ENCODE measurements at regions not wholly inside any gene's neighbourhood (a gene's known extent, or its start where the extent isn't known, plus 50 kb on each side); places are given as distances from the start of the nearest gene placed in this dataset.

DNA sequence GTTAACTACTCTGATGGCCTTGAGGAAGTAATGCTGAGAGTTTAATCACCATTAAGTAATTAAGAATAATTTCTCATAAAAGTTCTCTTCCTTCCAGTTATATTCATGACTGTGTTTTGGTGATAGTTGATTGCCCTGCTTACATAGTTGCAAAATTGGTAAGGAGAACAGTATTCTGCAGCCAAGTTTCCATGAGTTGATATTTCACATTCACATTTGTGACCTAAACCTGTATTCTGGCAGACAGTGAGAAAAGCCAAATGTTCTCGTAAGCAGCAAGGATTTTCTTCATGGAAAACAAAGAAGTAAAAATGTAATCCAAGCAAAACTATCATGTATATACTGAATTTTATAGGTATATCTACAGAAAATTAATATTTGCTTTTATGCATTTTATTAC is 187.8 kb upstream of the NUDT6 start:
- intact Hi-C loops (cut with DNase I): no loop called here
- DNase-seq: no peak
- Histone ChIP-seq H3K36me3 (replicated peaks in 1 of 2) (no peaks in the 10 kb centered on the region), H3K4me1 (replicated peaks in 1 of 2) (peaks cover 0 to 7% of the 10 kb centered on the region in 2 donors), H3K9me3 (replicated peaks in 1 of 3) (no peaks in the 10 kb centered on the region), H3K27me3 (no peaks in the 10 kb centered on the region), H3K27ac (no peak overlapping the region), H3K4me3 (no peak overlapping the region)
- 66 to 72% (median 71%) methylated on average over 1 of the region's 1 CpG for WGBS, 4 donors
- TF ChIP-seq, protein P1, sequence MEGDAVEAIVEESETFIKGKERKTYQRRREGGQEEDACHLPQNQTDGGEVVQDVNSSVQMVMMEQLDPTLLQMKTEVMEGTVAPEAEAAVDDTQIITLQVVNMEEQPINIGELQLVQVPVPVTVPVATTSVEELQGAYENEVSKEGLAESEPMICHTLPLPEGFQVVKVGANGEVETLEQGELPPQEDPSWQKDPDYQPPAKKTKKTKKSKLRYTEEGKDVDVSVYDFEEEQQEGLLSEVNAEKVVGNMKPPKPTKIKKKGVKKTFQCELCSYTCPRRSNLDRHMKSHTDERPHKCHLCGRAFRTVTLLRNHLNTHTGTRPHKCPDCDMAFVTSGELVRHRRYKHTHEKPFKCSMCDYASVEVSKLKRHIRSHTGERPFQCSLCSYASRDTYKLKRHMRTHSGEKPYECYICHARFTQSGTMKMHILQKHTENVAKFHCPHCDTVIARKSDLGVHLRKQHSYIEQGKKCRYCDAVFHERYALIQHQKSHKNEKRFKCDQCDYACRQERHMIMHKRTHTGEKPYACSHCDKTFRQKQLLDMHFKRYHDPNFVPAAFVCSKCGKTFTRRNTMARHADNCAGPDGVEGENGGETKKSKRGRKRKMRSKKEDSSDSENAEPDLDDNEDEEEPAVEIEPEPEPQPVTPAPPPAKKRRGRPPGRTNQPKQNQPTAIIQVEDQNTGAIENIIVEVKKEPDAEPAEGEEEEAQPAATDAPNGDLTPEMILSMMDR (IDR thresholded peaks at IDR 0.05): no peak
- no peak for TF ChIP-seq POLR2A (IDR thresholded peaks at IDR 0.05)

DNA sequence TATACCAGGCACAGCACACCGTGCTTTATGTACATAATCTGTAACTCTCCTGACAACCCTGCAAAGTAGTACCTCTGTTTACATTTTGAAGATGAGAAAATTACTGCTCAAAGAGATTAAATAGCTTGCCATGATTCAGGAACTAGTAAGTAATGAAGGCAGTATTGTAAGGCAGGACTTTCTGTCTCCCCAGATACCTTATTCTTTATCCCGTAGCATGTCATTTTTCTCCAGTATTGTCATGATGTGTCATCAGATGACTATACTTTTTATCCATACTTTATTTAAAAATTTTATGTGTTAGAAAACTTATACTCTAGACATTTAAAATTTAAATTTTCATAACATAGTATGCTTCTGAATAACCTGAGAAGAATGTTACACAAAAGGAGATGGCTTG is 188.3 kb upstream of the NUDT6 start:
- DNase-seq: no peak
- intact Hi-C loops (cut with DNase I): no loop called here
- H3K27ac ChIP-seq: no peak overlapping the region

DNA sequence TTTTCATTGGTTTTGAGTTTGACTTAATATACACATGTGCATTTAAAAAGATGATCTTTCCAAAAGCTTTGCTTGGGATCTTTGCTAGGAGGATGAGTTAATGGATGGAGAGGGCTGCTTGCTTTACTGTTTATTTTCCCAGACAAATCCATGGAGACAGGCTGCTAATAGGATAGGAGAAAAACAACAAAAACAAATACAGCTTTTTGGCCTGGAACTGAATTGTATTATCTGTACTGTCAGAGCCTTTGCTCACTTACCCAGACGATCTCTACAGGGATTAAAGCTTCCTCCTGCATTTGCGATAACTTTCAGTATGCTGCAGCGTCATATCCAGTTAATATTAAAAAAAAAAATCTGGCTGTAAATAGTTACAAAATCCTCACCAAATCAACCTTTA is 190.8 kb upstream of the NUDT6 start:
- Histone ChIP-seq H3K36me3 (replicated peaks in 1 of 2) (no peaks in the 10 kb centered on the region), H3K4me1 (replicated peaks in 1 of 2) (peaks cover 0 to 11% of the 10 kb centered on the region in 2 donors), H3K9me3 (replicated peaks in 1 of 3) (peaks cover 0 to 8% (median 0%) of the 10 kb centered on the region in 3 donors), H3K4me3 (no peak overlapping the region), H3K27me3 (no peaks in the 10 kb centered on the region), H3K27ac (peak overlapping the region in 1 of 5 donors; percentile 36)
- 66 to 82% (median 71%) methylated on average over 3 of the region's 3 CpGs for WGBS, 4 donors
- intact Hi-C loops (cut with DNase I): no loop called here
- no peak for DNase-seq
- TF ChIP-seq POLR2A (IDR thresholded peaks at IDR 0.05): no peak
- TF ChIP-seq, protein P1 (IDR thresholded peaks at IDR 0.05): no peak

More for the DNA sequence above, 188.3 kb upstream of the NUDT6 start:
- Histone ChIP-seq H3K9me3 (replicated peaks in 1 of 3) (no peaks in the 10 kb centered on the region), H3K4me1 (replicated peaks in 1 of 2) (peaks cover 0 to 7% of the 10 kb centered on the region in 2 donors), H3K27me3 (no peaks in the 10 kb centered on the region), H3K36me3 (replicated peaks in 1 of 2) (no peaks in the 10 kb centered on the region), H3K4me3 (no peak overlapping the region)
- 91 to 94% (median 92%) methylated on average over 2 of the region's 2 CpGs for WGBS, 4 donors
- TF ChIP-seq, protein P1 (IDR thresholded peaks at IDR 0.05): no peak
- no peak for TF ChIP-seq POLR2A (IDR thresholded peaks at IDR 0.05)

- no peak for DNase-seq
- Histone ChIP-seq H3K9me3 (replicated peaks in 1 of 3) (peaks cover 0 to 8% (median 0%) of the 10 kb centered on the region in 3 donors), H3K27ac (peak overlapping the region in 1 of 5 donors; percentile 36)
Observed at GRCh38 chr4:123114084-123114914, 191.9 kb upstream of the NUDT6 start.

More at GRCh38 chr4:123114084-123114914, 191.9 kb upstream of the NUDT6 start:
- TF ChIP-seq, protein P1 (IDR thresholded peaks at IDR 0.05): no peak
- no peak for TF ChIP-seq POLR2A (IDR thresholded peaks at IDR 0.05)
- 97 to 100% (median 99%) methylated on average over 1 to 9 of the region's 9 CpGs for WGBS, 4 donors
- Histone ChIP-seq H3K27me3 (no peaks in the 10 kb centered on the region), H3K36me3 (replicated peaks in 1 of 2) (no peaks in the 10 kb centered on the region), H3K4me1 (replicated peaks in 1 of 2) (peaks cover 0 to 11% of the 10 kb centered on the region in 2 donors), H3K4me3 (no peak overlapping the region)
- intact Hi-C loops (cut with DNase I): no loop called here

All from adrenal gland (tissue), 9 donors.